ENCODE measurements at regions not wholly inside any gene's neighbourhood (a gene's known extent, or its start where the extent isn't known, plus 50 kb on each side); places are given as distances from the start of the nearest gene placed in this dataset.

DNA sequence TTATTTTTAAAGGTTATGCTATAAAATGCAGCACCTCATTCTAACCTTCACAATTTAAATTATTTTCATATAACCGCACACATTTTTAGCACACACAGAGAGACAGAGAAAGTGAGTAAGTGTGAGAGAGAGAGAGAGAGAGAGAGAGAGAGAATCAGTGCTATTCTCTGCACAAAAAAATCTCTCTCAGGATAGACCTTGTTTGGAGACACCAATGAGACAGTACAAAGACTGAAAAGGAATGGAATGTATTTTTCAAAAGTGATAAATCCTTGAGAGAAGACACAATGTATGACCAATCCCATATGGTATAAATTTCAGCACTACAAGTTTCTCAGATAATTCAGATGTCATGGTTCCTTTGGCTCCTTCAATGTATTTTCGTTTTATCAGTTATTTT lies 132.1 kb upstream of the PCDH18 start:
- TF ChIP-seq, protein P1, sequence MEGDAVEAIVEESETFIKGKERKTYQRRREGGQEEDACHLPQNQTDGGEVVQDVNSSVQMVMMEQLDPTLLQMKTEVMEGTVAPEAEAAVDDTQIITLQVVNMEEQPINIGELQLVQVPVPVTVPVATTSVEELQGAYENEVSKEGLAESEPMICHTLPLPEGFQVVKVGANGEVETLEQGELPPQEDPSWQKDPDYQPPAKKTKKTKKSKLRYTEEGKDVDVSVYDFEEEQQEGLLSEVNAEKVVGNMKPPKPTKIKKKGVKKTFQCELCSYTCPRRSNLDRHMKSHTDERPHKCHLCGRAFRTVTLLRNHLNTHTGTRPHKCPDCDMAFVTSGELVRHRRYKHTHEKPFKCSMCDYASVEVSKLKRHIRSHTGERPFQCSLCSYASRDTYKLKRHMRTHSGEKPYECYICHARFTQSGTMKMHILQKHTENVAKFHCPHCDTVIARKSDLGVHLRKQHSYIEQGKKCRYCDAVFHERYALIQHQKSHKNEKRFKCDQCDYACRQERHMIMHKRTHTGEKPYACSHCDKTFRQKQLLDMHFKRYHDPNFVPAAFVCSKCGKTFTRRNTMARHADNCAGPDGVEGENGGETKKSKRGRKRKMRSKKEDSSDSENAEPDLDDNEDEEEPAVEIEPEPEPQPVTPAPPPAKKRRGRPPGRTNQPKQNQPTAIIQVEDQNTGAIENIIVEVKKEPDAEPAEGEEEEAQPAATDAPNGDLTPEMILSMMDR (IDR thresholded peaks at IDR 0.05 in 8 of 11, conservative IDR thresholded peaks at IDR 0.05 in 3 of 11), result no peak
- TF ChIP-seq POLR2A (IDR thresholded peaks at IDR 0.05), result no peak
